ENCODE measurements at regions not wholly inside any gene's neighbourhood (a gene's known extent, or its start where the extent isn't known, plus 50 kb on each side); places are given as distances from the start of the nearest gene placed in this dataset.

- DNase-seq (no peak), ATAC-seq (replicated peaks in 1 of 4) (no peak)
- no peaks in the 10 kb centered on the region for H3K27me3 Mint-ChIP-seq
- H3K27ac Mint-ChIP-seq: no peak overlapping the region
- Histone ChIP-seq H3K36me3 (ENCODE audit: control insufficient read depth in 2 of 2, extremely low read depth in 1 of 2, insufficient read depth in 1 of 2, low read length in 1 of 2) (no peaks in the 10 kb centered on the region), H3K9me3 (no peaks in the 10 kb centered on the region), H3K4me1 (ENCODE audit: control insufficient read depth in 1 of 2, extremely low read depth in 1 of 2, insufficient read depth in 2 of 2, low read length in 2 of 2) (no peaks in the 10 kb centered on the region), H3K4me3 (ENCODE audit: control insufficient read depth in 1 of 2, extremely low read depth in 1 of 2, low read length in 1 of 2) (no peak overlapping the region), H3K27me3 (replicated peaks in 1 of 2; ENCODE audit: control insufficient read depth in 2 of 2, extremely low read depth in 1 of 2, insufficient read depth in 2 of 2, low read length in 1 of 2) (no peaks in the 10 kb centered on the region), H3K27ac (ENCODE audit: low read length) (no peak overlapping the region)
- no peak overlapping the region for H3K4me3 Mint-ChIP-seq
- no peaks in the 10 kb centered on the region for H3K36me3 Mint-ChIP-seq
- no peaks in the 10 kb centered on the region for H3K4me1 Mint-ChIP-seq
- ChIA-PET POLR2A (no interaction called here), CTCF (no interaction called here)
- peaks cover 3 to 16% (median 8%) of the 10 kb centered on the region in 3 donors for H3K9me3 Mint-ChIP-seq
These were observed 638.1 kb downstream of the EFNA5 start for GRCh38 chr5:107032629-107033028.

- peaks cover 0 to 6% (median 4%) of the 10 kb centered on the region in 3 donors for H3K9me3 Mint-ChIP-seq
These were observed 641.8 kb downstream of the EFNA5 start for GRCh38 chr5:107028938-107029337.

DNA sequence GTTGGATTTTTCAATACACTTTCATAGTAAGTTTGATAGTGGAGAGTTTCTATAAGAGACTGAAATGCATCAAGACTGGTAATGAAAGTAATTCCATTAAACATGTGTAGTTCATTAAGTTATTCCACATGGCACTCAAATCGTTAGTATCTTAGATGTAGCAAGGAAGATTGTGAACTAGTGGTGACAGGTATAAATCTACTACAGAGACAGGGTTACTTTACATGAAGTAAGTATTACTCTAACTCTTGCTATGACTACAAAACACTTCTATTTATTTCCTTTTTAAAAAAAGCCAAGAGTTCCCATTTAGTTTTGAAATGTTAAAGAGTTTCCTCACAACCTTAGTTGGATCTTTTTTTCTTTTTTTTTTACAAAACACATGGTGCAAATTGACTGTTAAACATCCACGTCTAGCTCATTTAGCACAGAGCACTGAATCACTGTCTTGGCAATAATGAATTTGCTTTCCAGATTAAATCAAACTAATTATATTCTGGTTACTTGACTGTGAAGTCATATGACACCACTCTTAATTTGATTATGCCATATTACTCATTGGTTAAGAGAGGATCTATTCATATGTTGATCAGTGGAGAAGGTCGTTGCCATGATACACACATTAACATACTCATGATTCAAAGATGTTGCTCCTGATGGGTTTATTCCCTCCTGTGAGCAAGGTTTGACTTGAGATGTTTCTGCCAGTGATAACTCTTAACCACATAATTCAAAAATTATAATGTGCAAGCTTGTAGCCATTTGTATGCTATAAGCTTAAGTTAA, 644.8 kb downstream of the EFNA5 start:
- Mint-ChIP-seq H3K27me3 (no peaks in the 10 kb centered on the region), H3K27ac (no peak overlapping the region), H3K4me3 (no peak overlapping the region), H3K4me1 (no peaks in the 10 kb centered on the region), H3K9me3 (peaks cover 0 to 10% (median 0%) of the 10 kb centered on the region in 3 donors), H3K36me3 (no peaks in the 10 kb centered on the region)
- WGBS (ENCODE audit: insufficient coverage): no CpG with 5 or more reads among the region's 3 CpGs
- Histone ChIP-seq H3K27ac (ENCODE audit: low read length) (no peak overlapping the region), H3K9me3 (no peaks in the 10 kb centered on the region), H3K4me3 (ENCODE audit: control insufficient read depth in 1 of 2, extremely low read depth in 1 of 2, low read length in 1 of 2) (no peak overlapping the region), H3K27me3 (replicated peaks in 1 of 2; ENCODE audit: control insufficient read depth in 2 of 2, extremely low read depth in 1 of 2, insufficient read depth in 2 of 2, low read length in 1 of 2) (no peaks in the 10 kb centered on the region), H3K36me3 (ENCODE audit: control insufficient read depth in 2 of 2, extremely low read depth in 1 of 2, insufficient read depth in 1 of 2, low read length in 1 of 2) (no peaks in the 10 kb centered on the region), H3K4me1 (ENCODE audit: control insufficient read depth in 1 of 2, extremely low read depth in 1 of 2, insufficient read depth in 2 of 2, low read length in 2 of 2) (no peaks in the 10 kb centered on the region)
- ChIA-PET CTCF (no interaction called here), POLR2A (no interaction called here)
- DNase-seq: no peak
- ATAC-seq (replicated peaks in 1 of 4): no peak

More at GRCh38 chr5:107028938-107029337, 641.8 kb downstream of the EFNA5 start:
- H3K27me3 ChIP-seq (replicated peaks in 1 of 2; ENCODE audit: control insufficient read depth in 2 of 2, extremely low read depth in 1 of 2, insufficient read depth in 2 of 2, low read length in 1 of 2): no peaks in the 10 kb centered on the region
- Mint-ChIP-seq H3K27ac (no peak overlapping the region), H3K36me3 (no peaks in the 10 kb centered on the region), H3K4me1 (no peaks in the 10 kb centered on the region), H3K27me3 (no peaks in the 10 kb centered on the region), H3K4me3 (no peak overlapping the region)
- H3K4me1 ChIP-seq (ENCODE audit: control insufficient read depth in 1 of 2, extremely low read depth in 1 of 2, insufficient read depth in 2 of 2, low read length in 2 of 2): no peaks in the 10 kb centered on the region
- H3K36me3 ChIP-seq (ENCODE audit: control insufficient read depth in 2 of 2, extremely low read depth in 1 of 2, insufficient read depth in 1 of 2, low read length in 1 of 2): no peaks in the 10 kb centered on the region
- no peak for DNase-seq
- POLR2A ChIA-PET: no interaction called here
- no peaks in the 10 kb centered on the region for H3K9me3 ChIP-seq
- H3K4me3 ChIP-seq (ENCODE audit: control insufficient read depth in 1 of 2, extremely low read depth in 1 of 2, low read length in 1 of 2): no peak overlapping the region
- WGBS (ENCODE audit: insufficient coverage): 100% methylated on average over 2 of the region's 2 CpGs
- no peak overlapping the region for H3K27ac ChIP-seq (ENCODE audit: low read length)
- no peak for ATAC-seq (replicated peaks in 1 of 4)
- CTCF ChIA-PET: no interaction called here

DNA sequence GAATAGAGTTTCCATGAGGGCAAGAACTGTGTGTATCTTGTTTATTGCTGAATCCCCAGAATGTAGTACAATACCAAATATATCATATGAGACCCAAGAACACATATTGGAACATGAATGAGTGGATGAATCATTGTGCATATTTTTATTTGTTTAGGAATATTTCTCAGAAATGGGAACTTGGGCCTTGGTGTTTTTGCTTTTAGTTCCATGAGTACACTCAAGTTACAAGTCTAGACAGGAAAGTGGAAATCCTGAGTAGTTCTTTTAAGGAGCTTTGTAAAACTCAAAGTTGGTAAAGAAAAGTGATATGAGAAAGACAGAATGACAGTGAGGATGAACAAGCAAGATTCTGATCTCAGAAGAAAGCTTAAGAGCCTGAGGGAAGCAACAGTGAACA, 647.0 kb downstream of the EFNA5 start:
- DNase-seq (no peak), ATAC-seq (replicated peaks in 1 of 4) (no peak)
- POLR2A ChIA-PET: no interaction called here
- no peak overlapping the region for H3K4me3 Mint-ChIP-seq
- Histone ChIP-seq H3K4me1 (ENCODE audit: control insufficient read depth in 1 of 2, extremely low read depth in 1 of 2, insufficient read depth in 2 of 2, low read length in 2 of 2) (no peaks in the 10 kb centered on the region), H3K9me3 (no peaks in the 10 kb centered on the region), H3K27ac (ENCODE audit: low read length) (no peak overlapping the region), H3K27me3 (replicated peaks in 1 of 2; ENCODE audit: control insufficient read depth in 2 of 2, extremely low read depth in 1 of 2, insufficient read depth in 2 of 2, low read length in 1 of 2) (no peaks in the 10 kb centered on the region), H3K4me3 (ENCODE audit: control insufficient read depth in 1 of 2, extremely low read depth in 1 of 2, low read length in 1 of 2) (no peak overlapping the region), H3K36me3 (ENCODE audit: control insufficient read depth in 2 of 2, extremely low read depth in 1 of 2, insufficient read depth in 1 of 2, low read length in 1 of 2) (no peaks in the 10 kb centered on the region)
- no peaks in the 10 kb centered on the region for H3K36me3 Mint-ChIP-seq
- H3K27ac Mint-ChIP-seq: no peak overlapping the region
- CTCF ChIA-PET: no interaction called here
- H3K4me1 Mint-ChIP-seq: no peaks in the 10 kb centered on the region
- peaks cover 0 to 10% (median 0%) of the 10 kb centered on the region in 3 donors for H3K9me3 Mint-ChIP-seq
- H3K27me3 Mint-ChIP-seq: no peaks in the 10 kb centered on the region

DNA sequence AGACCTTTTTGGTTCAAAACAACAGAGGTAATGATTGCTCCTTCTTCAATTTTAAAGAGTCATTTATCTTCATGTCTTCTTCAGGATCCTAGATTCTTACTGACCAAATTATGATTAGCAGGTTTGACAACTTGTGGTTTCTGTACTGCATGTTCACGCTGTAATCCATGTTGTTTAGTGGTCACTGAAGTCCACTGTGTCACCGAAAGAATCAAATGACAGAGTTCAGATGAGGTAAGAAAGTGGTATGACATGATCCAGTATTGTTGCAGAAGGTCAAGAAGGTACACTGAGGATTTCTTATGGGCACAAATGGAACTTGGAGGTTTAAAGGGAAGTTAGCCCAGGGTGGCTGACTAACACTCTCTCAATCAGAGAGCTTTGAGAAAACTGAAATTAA, 649.2 kb downstream of the EFNA5 start:
- Mint-ChIP-seq H3K36me3 (no peaks in the 10 kb centered on the region), H3K9me3 (peaks cover 0 to 5% (median 0%) of the 10 kb centered on the region in 3 donors), H3K27me3 (no peaks in the 10 kb centered on the region), H3K4me1 (no peaks in the 10 kb centered on the region), H3K27ac (no peak overlapping the region), H3K4me3 (no peak overlapping the region)
- no peaks in the 10 kb centered on the region for H3K4me1 ChIP-seq (ENCODE audit: control insufficient read depth in 1 of 2, extremely low read depth in 1 of 2, insufficient read depth in 2 of 2, low read length in 2 of 2)
- H3K27ac ChIP-seq (ENCODE audit: low read length): no peak overlapping the region
- POLR2A ChIA-PET: no interaction called here
- DNase-seq (no peak), ATAC-seq (replicated peaks in 1 of 4) (no peak)
- H3K9me3 ChIP-seq: no peaks in the 10 kb centered on the region
- CTCF ChIA-PET: no interaction called here
- no peaks in the 10 kb centered on the region for H3K27me3 ChIP-seq (replicated peaks in 1 of 2; ENCODE audit: control insufficient read depth in 2 of 2, extremely low read depth in 1 of 2, insufficient read depth in 2 of 2, low read length in 1 of 2)
- WGBS (ENCODE audit: insufficient coverage): 91% methylated on average over 2 of the region's 2 CpGs
- no peak overlapping the region for H3K4me3 ChIP-seq (ENCODE audit: control insufficient read depth in 1 of 2, extremely low read depth in 1 of 2, low read length in 1 of 2)
- no peaks in the 10 kb centered on the region for H3K36me3 ChIP-seq (ENCODE audit: control insufficient read depth in 2 of 2, extremely low read depth in 1 of 2, insufficient read depth in 1 of 2, low read length in 1 of 2)

DNA sequence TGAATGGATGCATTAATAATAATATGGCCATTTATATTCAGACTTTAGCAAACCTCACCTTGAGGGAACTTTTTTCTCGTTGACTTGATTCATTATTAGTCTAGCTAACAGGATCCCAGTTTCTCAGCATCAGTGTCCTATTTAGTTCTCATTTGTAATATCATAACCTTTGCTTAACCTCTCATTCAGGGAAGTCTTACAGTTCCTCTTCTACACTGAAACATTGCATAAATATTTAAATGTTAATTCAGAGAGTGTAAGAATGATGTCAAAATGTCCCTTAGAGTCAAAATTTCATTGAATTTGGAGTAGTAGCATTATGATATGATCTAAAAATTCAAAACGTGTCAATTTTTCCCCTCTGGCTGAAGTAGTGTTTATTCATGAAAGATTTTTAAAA, 650.1 kb downstream of the EFNA5 start:
- Mint-ChIP-seq H3K4me1 (no peaks in the 10 kb centered on the region), H3K4me3 (no peak overlapping the region), H3K36me3 (no peaks in the 10 kb centered on the region), H3K27me3 (no peaks in the 10 kb centered on the region), H3K27ac (no peak overlapping the region), H3K9me3 (peaks cover 0 to 5% (median 0%) of the 10 kb centered on the region in 3 donors)
- ATAC-seq (replicated peaks in 1 of 4) (no peak), DNase-seq (no peak)
- ChIA-PET CTCF (no interaction called here), POLR2A (no interaction called here)
- WGBS (ENCODE audit: insufficient coverage): no CpG with 5 or more reads among the region's 2 CpGs
- Histone ChIP-seq H3K27me3 (replicated peaks in 1 of 2; ENCODE audit: control insufficient read depth in 2 of 2, extremely low read depth in 1 of 2, insufficient read depth in 2 of 2, low read length in 1 of 2) (no peaks in the 10 kb centered on the region), H3K4me3 (ENCODE audit: control insufficient read depth in 1 of 2, extremely low read depth in 1 of 2, low read length in 1 of 2) (no peak overlapping the region), H3K27ac (ENCODE audit: low read length) (no peak overlapping the region), H3K36me3 (ENCODE audit: control insufficient read depth in 2 of 2, extremely low read depth in 1 of 2, insufficient read depth in 1 of 2, low read length in 1 of 2) (no peaks in the 10 kb centered on the region), H3K9me3 (no peaks in the 10 kb centered on the region), H3K4me1 (ENCODE audit: control insufficient read depth in 1 of 2, extremely low read depth in 1 of 2, insufficient read depth in 2 of 2, low read length in 2 of 2) (no peaks in the 10 kb centered on the region)

DNA sequence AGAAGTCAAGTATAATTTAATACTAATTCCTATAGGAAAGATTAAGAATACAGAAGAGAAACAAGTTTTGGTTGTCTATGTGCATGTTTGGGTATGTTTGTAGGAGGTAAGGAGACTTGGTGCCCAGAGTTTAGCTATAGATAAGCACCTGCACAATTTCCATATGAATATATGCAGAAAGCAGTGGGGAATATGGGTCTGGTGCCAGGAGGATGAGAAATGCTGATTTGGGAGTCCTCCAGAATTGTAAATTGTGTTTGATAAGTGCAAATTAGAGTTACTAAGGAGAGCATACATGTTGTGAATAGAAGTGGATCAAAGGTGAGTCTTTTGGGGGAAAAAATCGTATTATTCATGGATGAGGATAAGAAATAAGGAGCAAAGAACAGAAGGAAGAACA, 653.1 kb downstream of the EFNA5 start:
- H3K4me3 ChIP-seq (ENCODE audit: control insufficient read depth in 1 of 2, extremely low read depth in 1 of 2, low read length in 1 of 2): no peak overlapping the region
- Mint-ChIP-seq H3K27me3 (no peaks in the 10 kb centered on the region), H3K4me1 (no peaks in the 10 kb centered on the region), H3K9me3 (peaks cover 0 to 2% (median 0%) of the 10 kb centered on the region in 3 donors), H3K27ac (no peak overlapping the region), H3K4me3 (no peak overlapping the region), H3K36me3 (no peaks in the 10 kb centered on the region)
- 22% methylated on average over 1 of the region's 1 CpG for WGBS (ENCODE audit: insufficient coverage)
- no peaks in the 10 kb centered on the region for H3K9me3 ChIP-seq
- DNase-seq: no peak
- H3K27me3 ChIP-seq (replicated peaks in 1 of 2; ENCODE audit: control insufficient read depth in 2 of 2, extremely low read depth in 1 of 2, insufficient read depth in 2 of 2, low read length in 1 of 2): no peaks in the 10 kb centered on the region
- no peaks in the 10 kb centered on the region for H3K4me1 ChIP-seq (ENCODE audit: control insufficient read depth in 1 of 2, extremely low read depth in 1 of 2, insufficient read depth in 2 of 2, low read length in 2 of 2)
- H3K36me3 ChIP-seq (ENCODE audit: control insufficient read depth in 2 of 2, extremely low read depth in 1 of 2, insufficient read depth in 1 of 2, low read length in 1 of 2): no peaks in the 10 kb centered on the region
- ChIA-PET CTCF (no interaction called here), POLR2A (no interaction called here)
- no peak overlapping the region for H3K27ac ChIP-seq (ENCODE audit: low read length)
- ATAC-seq (replicated peaks in 1 of 4): no peak

Measured in T-cell (primary cell).